H1 (cell line): ENCODE measurements at regions not wholly inside any gene's neighbourhood (a gene's known extent, or its start where the extent isn't known, plus 50 kb on each side); places are given as distances from the start of the nearest gene placed in this dataset.

Experiments used
- EZH2 ChIP-seq: fragments of 200-600 bp; sonication (generic); IDR thresholded peaks from 2 replicates; pipeline ENCODE4 v1.7.1; 2012; ENCODE audit warnings: low read depth, mild to moderate bottlenecking, moderate library complexity, low read length, inconsistent platforms; ENCODE audit not compliant: severe bottlenecking
- GABPA ChIP-seq: IDR thresholded peaks from 2 replicates; pipeline ENCODE4 v1.6.1; 2011; ENCODE audit warnings: mild to moderate bottlenecking, low read length, moderate library complexity, borderline replicate concordance; ENCODE audit not compliant: insufficient read depth
- JUND ChIP-seq: IDR thresholded peaks from 2 replicates; pipeline ENCODE4 v1.6.1; 2011; ENCODE audit warnings: mild to moderate bottlenecking, improper control_type of control experiment, low read length
- NRF1 ChIP-seq: IDR thresholded peaks from 2 replicates; pipeline ENCODE4 v1.6.1; 2011; ENCODE audit warnings: mild to moderate bottlenecking, low read depth, low read length, improper control_type of control experiment
- PHF8 ChIP-seq: fragments of 200-600 bp; sonication (generic); conservative IDR thresholded peaks from 2 replicates; pipeline ENCODE4 v1.7.1; 2012; ENCODE audit warnings: low read depth, mild to moderate bottlenecking, inconsistent platforms, low read length, moderate library complexity
- POLR2AphosphoS5 ChIP-seq: IDR thresholded peaks from 2 replicates; pipeline ENCODE4 v1.6.1; 2011; ENCODE audit warnings: low read depth, low read length
- RFX5 ChIP-seq: IDR thresholded peaks from 2 replicates; pipeline ENCODE4 v1.6.1; 2011; ENCODE audit warnings: low read depth, low read length, improper control_type of control experiment, borderline replicate concordance
- SIN3A ChIP-seq, 2 experiments: IDR thresholded peaks in 1 of 2; conservative IDR thresholded peaks in 1 of 2; 2 replicates each; pipeline ENCODE4 v1.6.1; 2011 to 2012; ENCODE audit warnings: low read length in 2 of 2, improper control_type of control experiment in 1 of 2, low read depth in 1 of 2, mild to moderate bottlenecking in 1 of 2
- SIX5 ChIP-seq: IDR thresholded peaks from 2 replicates; pipeline ENCODE4 v1.6.1; 2011; ENCODE audit warnings: mild to moderate bottlenecking, low read depth, low read length
- TAF1 ChIP-seq: IDR thresholded peaks from 2 replicates; pipeline ENCODE4 v1.6.1; 2011; ENCODE audit warnings: mild to moderate bottlenecking, low read depth, low read length
- TF ChIP-seq, protein P1 (sequence below), 3 experiments: IDR thresholded peaks; 1 replicate in 2 of 3; 2 replicates in 1 of 3; pipeline versions ENCODE4 v1.5.1 to v1.6.1; 2011; ENCODE audit warnings: low read length in 3 of 3, mild to moderate bottlenecking in 3 of 3, inconsistent platforms in 2 of 3, low read depth in 1 of 3, moderate library complexity in 1 of 3; ENCODE audit not compliant: insufficient read depth in 1 of 3; ENCODE audit errors: control extremely low read depth in 1 of 3
- TF ChIP-seq, protein P2 (sequence below): IDR thresholded peaks from 2 replicates; pipeline ENCODE4 v1.6.1; 2011; ENCODE audit warnings: low read depth, mild to moderate bottlenecking, low read length; ENCODE audit not compliant: insufficient read depth

DNA sequence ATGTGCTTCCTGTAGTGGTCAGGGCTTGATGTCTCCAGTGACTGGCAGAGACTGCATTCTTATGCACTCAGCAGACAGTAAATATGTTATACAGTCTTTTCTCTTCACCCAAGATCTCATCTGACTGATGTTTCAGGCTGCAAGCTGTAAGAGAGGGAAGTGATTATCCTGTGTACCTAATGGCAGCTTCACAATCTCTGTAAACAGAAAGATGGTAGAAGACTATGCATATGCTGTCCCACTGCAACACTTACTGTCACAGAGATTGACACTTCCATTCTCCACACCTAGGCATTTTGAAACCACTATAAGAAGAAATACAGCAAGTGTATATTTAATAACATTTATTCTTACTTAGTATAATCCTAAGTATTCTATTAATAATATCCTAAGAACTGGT is 97.6 kb upstream of the ANXA1 start:
- TF ChIP-seq, protein P1, sequence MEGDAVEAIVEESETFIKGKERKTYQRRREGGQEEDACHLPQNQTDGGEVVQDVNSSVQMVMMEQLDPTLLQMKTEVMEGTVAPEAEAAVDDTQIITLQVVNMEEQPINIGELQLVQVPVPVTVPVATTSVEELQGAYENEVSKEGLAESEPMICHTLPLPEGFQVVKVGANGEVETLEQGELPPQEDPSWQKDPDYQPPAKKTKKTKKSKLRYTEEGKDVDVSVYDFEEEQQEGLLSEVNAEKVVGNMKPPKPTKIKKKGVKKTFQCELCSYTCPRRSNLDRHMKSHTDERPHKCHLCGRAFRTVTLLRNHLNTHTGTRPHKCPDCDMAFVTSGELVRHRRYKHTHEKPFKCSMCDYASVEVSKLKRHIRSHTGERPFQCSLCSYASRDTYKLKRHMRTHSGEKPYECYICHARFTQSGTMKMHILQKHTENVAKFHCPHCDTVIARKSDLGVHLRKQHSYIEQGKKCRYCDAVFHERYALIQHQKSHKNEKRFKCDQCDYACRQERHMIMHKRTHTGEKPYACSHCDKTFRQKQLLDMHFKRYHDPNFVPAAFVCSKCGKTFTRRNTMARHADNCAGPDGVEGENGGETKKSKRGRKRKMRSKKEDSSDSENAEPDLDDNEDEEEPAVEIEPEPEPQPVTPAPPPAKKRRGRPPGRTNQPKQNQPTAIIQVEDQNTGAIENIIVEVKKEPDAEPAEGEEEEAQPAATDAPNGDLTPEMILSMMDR (IDR thresholded peaks at IDR 0.05; ENCODE audit: control extremely low read depth in 1 of 3, insufficient read depth in 1 of 3, low read depth in 1 of 3, low read length in 3 of 3) = no peak
- no peak for TF ChIP-seq PHF8
- TF ChIP-seq NRF1 = no peak
- no peak for TF ChIP-seq POLR2AphosphoS5
- no peak for TF ChIP-seq RFX5
- TF ChIP-seq TAF1 = no peak
- TF ChIP-seq, protein P2, sequence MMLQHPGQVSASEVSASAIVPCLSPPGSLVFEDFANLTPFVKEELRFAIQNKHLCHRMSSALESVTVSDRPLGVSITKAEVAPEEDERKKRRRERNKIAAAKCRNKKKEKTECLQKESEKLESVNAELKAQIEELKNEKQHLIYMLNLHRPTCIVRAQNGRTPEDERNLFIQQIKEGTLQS = no peak
- TF ChIP-seq EZH2 = no peak
- TF ChIP-seq GABPA = no peak
- no peak for TF ChIP-seq JUND
- TF ChIP-seq SIN3A (conservative IDR thresholded peaks at IDR 0.05 in 1 of 2, IDR thresholded peaks at IDR 0.05 in 1 of 2; ENCODE audit: low read depth in 1 of 2, low read length in 2 of 2) = no peak
- no peak for TF ChIP-seq SIX5
